D721Med (cell line): ENCODE measurements at regions not wholly inside any gene's neighbourhood (a gene's known extent, or its start where the extent isn't known, plus 50 kb on each side); places are given as distances from the start of the nearest gene placed in this dataset.

Source experiments
- DNase-seq: peaks from one replicate; pipeline ENCODE4 v3.0.0; 2011; ENCODE audit warnings: low spot score; ENCODE audit not compliant: insufficient read length
- FAIRE-seq: peaks from 2 replicates; lab custom pipeline; 2011; peaks lifted over from hg19 to GRCh38; lab: Jason Lieb, UNC
- TF ChIP-seq, protein P1 (sequence below): IDR thresholded peaks from 2 replicates; pipeline ENCODE4 v1.5.1; 2012; ENCODE audit warnings: mild to moderate bottlenecking, control low read depth; ENCODE audit not compliant: insufficient read depth; ENCODE audit errors: missing control alignments

DNA sequence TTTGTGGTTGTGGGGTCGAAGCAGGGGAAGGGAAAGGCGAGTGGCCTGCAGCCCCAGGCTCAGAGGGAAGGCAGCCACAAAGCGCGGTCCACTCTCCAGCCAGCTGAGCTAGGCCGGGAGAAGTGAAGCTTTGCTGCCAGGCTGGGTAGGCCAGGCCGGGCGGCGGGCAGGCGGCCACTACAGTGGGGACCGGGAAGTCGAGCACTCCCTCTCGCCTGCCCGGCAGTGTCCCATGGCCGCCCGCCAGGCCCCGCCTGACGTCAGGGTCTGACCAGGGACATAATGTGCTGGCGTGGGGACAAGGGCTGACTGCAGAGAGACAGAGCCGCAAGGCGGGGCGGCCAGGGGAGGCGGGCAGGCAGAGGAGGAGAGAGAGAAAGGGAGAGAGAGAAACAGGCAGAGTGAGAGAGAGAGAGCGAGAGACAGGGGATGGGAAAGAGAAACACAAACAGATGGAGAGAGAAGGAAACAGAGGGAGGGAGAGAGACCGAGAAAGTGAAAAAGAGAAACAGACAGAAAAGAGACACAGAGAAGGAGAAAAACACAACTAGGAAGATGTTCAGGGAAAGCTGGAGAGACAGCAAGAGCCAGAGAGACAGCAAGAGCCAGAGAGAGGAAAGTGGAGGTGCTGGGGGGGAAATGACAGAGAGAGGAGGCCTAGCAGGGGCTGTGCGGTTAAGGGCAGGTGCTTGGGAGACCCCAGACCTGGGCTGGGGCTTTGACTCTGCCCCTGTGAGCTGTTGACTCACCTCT, 94.5 kb upstream of the PTPN1 start:
- DNase-seq: no peak
- no peak for FAIRE-seq
- TF ChIP-seq, protein P1, sequence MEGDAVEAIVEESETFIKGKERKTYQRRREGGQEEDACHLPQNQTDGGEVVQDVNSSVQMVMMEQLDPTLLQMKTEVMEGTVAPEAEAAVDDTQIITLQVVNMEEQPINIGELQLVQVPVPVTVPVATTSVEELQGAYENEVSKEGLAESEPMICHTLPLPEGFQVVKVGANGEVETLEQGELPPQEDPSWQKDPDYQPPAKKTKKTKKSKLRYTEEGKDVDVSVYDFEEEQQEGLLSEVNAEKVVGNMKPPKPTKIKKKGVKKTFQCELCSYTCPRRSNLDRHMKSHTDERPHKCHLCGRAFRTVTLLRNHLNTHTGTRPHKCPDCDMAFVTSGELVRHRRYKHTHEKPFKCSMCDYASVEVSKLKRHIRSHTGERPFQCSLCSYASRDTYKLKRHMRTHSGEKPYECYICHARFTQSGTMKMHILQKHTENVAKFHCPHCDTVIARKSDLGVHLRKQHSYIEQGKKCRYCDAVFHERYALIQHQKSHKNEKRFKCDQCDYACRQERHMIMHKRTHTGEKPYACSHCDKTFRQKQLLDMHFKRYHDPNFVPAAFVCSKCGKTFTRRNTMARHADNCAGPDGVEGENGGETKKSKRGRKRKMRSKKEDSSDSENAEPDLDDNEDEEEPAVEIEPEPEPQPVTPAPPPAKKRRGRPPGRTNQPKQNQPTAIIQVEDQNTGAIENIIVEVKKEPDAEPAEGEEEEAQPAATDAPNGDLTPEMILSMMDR: no peak

DNA sequence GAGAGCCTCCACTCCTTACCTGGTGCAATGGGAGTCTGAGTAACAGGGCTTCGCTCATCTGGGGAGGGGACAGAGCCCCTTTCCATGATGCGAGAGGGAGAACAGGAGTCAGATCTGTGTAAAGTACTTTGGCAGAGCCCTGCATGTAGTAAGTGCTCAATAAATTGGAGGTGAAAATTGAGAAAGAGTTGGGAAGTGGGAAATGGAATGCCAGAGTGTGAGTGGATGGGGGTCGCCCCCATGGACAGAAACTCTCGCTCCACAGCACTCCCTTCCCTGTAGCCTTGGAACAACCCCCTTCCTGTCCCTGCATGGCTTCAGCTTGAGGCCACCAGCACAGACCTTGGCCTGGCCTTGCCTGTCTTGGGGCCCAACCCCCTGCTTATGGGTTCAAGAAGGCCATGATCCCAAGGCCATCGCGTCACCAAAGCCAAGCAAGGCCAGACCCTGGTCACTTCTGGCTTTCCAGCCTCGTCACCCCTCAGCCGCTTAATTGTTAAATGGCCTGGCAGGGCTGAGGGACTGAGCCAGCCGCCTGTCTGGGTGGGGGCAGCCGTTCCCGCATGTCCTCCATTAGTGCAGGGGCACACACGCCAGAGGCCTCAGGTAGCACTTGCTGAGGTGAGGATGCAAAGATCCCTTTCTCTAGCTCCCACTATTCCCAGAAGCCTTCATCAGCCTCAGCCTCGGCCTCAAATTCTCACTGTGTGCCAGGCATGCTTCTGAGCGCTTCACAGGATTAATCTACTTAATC, 93.7 kb upstream of the PTPN1 start:
- TF ChIP-seq, protein P1: no peak
- FAIRE-seq (no peak), DNase-seq (no peak)

DNA sequence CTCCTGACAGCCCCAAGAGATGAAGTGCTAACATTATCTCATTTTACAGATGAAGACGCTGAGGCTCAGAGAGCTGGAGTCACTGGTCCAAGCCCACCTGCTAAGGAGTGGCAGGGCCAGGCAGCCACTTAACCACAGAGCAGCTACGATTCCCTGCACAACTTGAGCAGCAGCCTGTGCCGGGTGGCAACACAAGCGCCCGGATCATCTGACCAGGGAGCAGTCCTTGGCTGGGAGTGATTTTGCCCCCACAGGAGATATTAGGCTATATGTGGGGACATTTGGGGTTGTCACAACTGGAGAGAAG, 93.2 kb upstream of the PTPN1 start:
- TF ChIP-seq, protein P1: no peak
- FAIRE-seq (no peak), DNase-seq (peak; percentile 34)

DNA sequence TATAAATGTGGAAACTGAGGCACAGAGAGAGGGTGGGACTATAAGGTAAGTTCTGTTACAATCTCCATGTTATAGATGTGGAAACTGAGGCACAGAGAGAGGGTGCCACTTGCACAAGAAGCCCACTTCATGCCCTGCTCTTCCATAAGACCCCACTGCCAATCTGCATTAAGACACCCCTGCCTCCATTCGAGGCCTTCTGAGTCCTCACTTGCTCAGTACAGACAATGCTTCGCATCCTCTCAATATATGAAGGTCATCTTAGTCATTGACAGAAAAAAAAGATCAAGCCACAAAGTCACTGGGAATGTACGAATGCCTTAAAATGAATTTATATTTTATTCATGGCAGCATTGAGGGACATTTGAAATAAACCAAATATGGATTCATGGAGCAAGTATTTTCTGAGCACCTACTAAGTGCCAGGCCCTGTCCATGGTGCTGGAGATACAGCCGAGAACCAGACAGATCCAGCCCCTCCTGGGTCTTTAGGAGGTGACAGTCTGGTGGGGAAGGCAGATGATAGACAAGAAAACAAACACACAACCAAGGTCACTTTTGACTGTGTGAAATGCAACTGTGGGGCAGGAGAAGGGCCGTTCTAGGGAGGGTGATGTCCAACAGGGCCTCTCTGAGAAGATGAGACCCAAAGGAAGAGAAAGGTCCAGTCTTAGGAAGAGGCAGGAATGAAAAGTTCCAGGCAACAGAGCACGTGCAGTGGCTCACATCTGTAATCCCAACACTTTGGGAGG, 92.5 kb upstream of the PTPN1 start:
- TF ChIP-seq, protein P1: no peak
- DNase-seq (no peak), FAIRE-seq (no peak)

DNA sequence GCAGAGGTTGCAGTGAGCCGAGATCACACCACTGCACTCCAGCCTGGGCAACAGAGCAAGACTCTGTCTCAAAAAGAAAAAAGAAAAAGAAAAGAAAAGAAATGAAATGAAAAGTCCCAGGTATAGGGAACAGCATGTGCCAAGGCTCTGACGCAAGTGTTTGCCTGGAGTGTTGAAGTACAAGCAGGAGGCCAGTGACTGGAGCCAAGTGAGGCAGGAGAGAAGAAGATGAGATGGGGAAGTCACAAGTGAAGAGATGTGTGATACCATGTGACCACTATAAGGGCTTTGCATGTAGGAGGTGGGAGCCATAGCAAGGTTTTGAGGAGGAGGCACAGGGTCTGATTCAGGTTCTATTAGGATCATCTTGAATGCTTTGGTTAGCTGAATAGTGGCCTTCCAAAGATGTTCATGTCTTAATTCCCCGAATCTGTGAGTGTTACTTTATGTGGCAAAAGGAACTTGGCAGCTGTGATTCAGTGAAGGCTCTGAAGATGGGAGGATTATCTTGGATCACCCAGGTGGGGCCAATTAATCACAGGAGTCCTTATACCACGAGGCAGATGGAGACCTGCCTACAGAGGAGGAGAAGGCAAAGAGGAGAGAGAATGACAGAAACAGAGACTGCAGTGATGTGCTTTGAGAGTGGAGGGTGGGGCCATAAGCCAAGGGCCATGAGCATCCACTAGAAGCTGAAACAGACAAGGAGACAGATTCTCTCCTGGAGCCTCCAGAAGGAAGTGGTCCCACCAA, 91.1 kb upstream of the PTPN1 start:
- FAIRE-seq (no peak), DNase-seq (no peak)
- TF ChIP-seq, protein P1: no peak

DNA sequence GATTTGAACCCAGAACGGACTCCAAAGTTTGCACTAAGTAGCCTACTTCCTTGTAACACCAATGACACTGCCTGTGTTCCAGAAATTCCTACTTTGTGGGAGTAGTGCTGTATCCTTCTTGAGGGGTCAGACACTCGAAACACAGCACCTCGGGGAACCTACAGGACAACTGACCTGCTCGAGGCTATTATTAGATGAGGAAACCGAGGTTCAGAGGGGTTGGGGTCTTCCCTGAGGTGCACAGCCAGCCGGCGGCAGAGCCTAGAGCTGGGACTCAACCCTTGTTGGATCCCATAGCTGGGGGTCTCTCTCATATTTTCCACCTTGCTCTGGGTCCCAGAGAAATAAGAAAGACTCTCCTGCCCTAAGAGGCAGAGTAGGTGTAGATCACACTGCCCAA, 89.8 kb upstream of the PTPN1 start:
- TF ChIP-seq, protein P1: no peak
- no peak for DNase-seq
- no peak for FAIRE-seq
